ENCODE measurements at regions not wholly inside any gene's neighbourhood (a gene's known extent, or its start where the extent isn't known, plus 50 kb on each side); places are given as distances from the start of the nearest gene placed in this dataset.

DNA sequence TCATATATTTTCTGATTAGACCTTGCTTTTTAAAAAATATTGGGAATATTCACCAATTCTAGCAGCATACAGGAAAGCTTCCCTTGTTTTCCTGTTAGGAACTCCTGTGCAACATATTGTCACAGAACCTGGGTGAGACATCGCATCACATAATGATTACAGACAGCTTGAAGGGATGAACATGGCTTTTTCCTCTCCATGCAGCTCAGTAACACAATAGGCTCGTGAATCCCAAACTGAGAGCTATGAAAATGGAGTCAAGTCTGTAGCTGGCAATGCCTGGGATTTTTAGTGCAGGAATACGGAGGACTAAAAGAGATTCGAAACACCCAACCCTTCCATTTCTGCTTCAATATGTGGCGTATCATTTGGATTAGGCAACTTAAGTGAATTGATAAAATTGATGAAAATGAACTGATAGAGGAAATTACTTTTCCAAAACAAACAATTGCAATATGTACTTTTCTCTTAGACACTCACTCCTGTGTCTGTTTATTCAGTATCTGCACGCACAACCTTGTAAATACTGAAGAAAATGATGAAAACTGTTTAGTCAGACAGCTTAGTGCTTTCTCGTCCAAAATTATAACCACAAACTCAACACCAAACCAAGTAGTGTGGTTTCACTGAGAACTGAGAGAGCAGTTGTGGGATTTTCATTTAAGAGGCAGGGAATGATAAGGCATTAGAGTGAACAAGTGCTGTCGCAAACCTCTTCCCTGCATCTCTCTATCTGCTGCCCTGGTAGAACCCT lies 250.4 kb downstream of the PTBP2 start:
- TF ChIP-seq, protein P1, sequence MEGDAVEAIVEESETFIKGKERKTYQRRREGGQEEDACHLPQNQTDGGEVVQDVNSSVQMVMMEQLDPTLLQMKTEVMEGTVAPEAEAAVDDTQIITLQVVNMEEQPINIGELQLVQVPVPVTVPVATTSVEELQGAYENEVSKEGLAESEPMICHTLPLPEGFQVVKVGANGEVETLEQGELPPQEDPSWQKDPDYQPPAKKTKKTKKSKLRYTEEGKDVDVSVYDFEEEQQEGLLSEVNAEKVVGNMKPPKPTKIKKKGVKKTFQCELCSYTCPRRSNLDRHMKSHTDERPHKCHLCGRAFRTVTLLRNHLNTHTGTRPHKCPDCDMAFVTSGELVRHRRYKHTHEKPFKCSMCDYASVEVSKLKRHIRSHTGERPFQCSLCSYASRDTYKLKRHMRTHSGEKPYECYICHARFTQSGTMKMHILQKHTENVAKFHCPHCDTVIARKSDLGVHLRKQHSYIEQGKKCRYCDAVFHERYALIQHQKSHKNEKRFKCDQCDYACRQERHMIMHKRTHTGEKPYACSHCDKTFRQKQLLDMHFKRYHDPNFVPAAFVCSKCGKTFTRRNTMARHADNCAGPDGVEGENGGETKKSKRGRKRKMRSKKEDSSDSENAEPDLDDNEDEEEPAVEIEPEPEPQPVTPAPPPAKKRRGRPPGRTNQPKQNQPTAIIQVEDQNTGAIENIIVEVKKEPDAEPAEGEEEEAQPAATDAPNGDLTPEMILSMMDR (IDR thresholded peaks at IDR 0.05; ENCODE audit: poor library complexity, severe bottlenecking): no peak
- peak; percentile 64 for TF ChIP-seq REST (IDR thresholded peaks at IDR 0.05; ENCODE audit: borderline replicate concordance)
- no peak for TF ChIP-seq TAF1 (IDR thresholded peaks at IDR 0.05; ENCODE audit: low read depth)
- no peak for TF ChIP-seq MXI1 (conservative IDR thresholded peaks at IDR 0.05; ENCODE audit: poor library complexity, severe bottlenecking)

Measured in neural cell (in vitro differentiated cells).